ENCODE measurements at regions not wholly inside any gene's neighbourhood (a gene's known extent, or its start where the extent isn't known, plus 50 kb on each side); places are given as distances from the start of the nearest gene placed in this dataset.

GRCh38 chr5:88540471-88541115 is 271.9 kb upstream of the TMEM161B start:
- no peak for DNase-seq

- no peak for DNase-seq
These were observed 271.2 kb upstream of the TMEM161B start for GRCh38 chr5:88539693-88540365.

- DNase-seq = no peak
These were observed 270.4 kb upstream of the TMEM161B start for GRCh38 chr5:88539026-88539425.

GRCh38 chr5:88536146-88536545 is 267.5 kb upstream of the TMEM161B start:
- no peak for DNase-seq

GRCh38 chr5:88524941-88525340 is 256.3 kb upstream of the TMEM161B start:
- DNase-seq = no peak

GRCh38 chr5:88519066-88519465 is 250.4 kb upstream of the TMEM161B start:
- DNase-seq = no peak

- no peak for DNase-seq
These were observed 249.7 kb upstream of the TMEM161B start for GRCh38 chr5:88518131-88519016.

GRCh38 chr5:88515881-88516819 is 247.5 kb upstream of the TMEM161B start:
- no peak for DNase-seq

- no peak for DNase-seq
These were observed 246.4 kb upstream of the TMEM161B start for GRCh38 chr5:88515068-88515467.

GRCh38 chr5:88509403-88509802 is 240.8 kb upstream of the TMEM161B start:
- no peak for DNase-seq

GRCh38 chr5:88507261-88507660 is 238.6 kb upstream of the TMEM161B start:
- no peak for DNase-seq

GRCh38 chr5:88503406-88503805 is 234.8 kb upstream of the TMEM161B start:
- DNase-seq = no peak

GRCh38 chr5:88503041-88503345 is 234.3 kb upstream of the TMEM161B start:
- no peak for DNase-seq

GRCh38 chr5:88502179-88503040 is 233.8 kb upstream of the TMEM161B start:
- DNase-seq = no peak

- no peak for DNase-seq
These were observed 227.2 kb upstream of the TMEM161B start for GRCh38 chr5:88495810-88496209.

GRCh38 chr5:88490874-88491273 is 222.2 kb upstream of the TMEM161B start:
- no peak for DNase-seq

GRCh38 chr5:88489364-88489763 is 220.7 kb upstream of the TMEM161B start:
- DNase-seq = no peak

GRCh38 chr5:88488561-88488960 is 219.9 kb upstream of the TMEM161B start:
- no peak for DNase-seq

- DNase-seq = no peak
These were observed 219.5 kb upstream of the TMEM161B start for GRCh38 chr5:88488130-88488529.

- no peak for DNase-seq
These were observed 218.4 kb upstream of the TMEM161B start for GRCh38 chr5:88487066-88487465.

- DNase-seq = no peak
These were observed 217.8 kb upstream of the TMEM161B start for GRCh38 chr5:88486431-88486830.

GRCh38 chr5:88485531-88485930 is 216.9 kb upstream of the TMEM161B start:
- no peak for DNase-seq

Measured in NCI-H2171 treated with DMSO at 0.1 percent for 48 hours (cell line).